Body of pancreas (tissue), 4 donors: ENCODE measurements at regions not wholly inside any gene's neighbourhood (a gene's known extent, or its start where the extent isn't known, plus 50 kb on each side); places are given as distances from the start of the nearest gene placed in this dataset.

Experiments used
- ATAC-seq: fragments of 150-250 bp; one replicate; pipeline ENCODE4 v1.9.1; 2016
- DNase-seq, 4 donors: peaks; one replicate each; pipeline ENCODE4 v3.0.0-alpha.2; 2019
- H3K27ac ChIP-seq, 4 donors: fragments of 200-600 bp; sonication (generic); 1 replicate in 3 of 4; 2 replicates in 1 of 4; pipeline versions ENCODE4 v1.5.1 to v1.6.1; 2016 to 2019; ENCODE audit warnings: mild to moderate bottlenecking in 1 of 4, mixed read lengths in 1 of 4, moderate library complexity in 1 of 4
- H3K27me3 ChIP-seq, 2 donors: fragments of 200-600 bp; sonication (generic); one replicate each; pipeline ENCODE4 v1.6.0; 2016; ENCODE audit warnings: mild to moderate bottlenecking in 1 of 2
- H3K36me3 ChIP-seq, 2 donors: fragments of 200-600 bp; sonication (generic); replicated peaks in 1 of 2; 2 replicates each; pipeline ENCODE4 v1.5.1; 2016; ENCODE audit warnings: low read depth in 2 of 2; ENCODE audit not compliant: insufficient read depth in 1 of 2
- H3K4me1 ChIP-seq: fragments of 200-600 bp; sonication (generic); one replicate; pipeline ENCODE4 v1.6.0; 2016
- H3K4me3 ChIP-seq, 2 donors: fragments of 200-600 bp; sonication (generic); 1 replicate in 1 of 2; 2 replicates in 1 of 2; pipeline ENCODE4 v1.5.1; 2016 to 2019
- H3K9me3 ChIP-seq, 3 donors: fragments of 200-600 bp; sonication (generic); 1 replicate in 2 of 3; 2 replicates in 1 of 3; pipeline ENCODE4 v1.5.1; 2016
- POLR2A ChIP-seq, 3 donors: fragments of 450-650 bp; IDR thresholded peaks; one replicate each; pipeline ENCODE4 v1.6.1; 2016; ENCODE audit warnings: antibody characterized with exemption in 3 of 3, mild to moderate bottlenecking in 2 of 3
- WGBS, 2 donors: methylation state at CpG; one replicate each; pipeline ENCODE4 v1.1.5; 2017; 5-methylcytosine and 5-hydroxymethylcytosine counted together
- intact Hi-C: fragments of 100-400 bp; cut with DNase I; formaldehyde crosslinking; loops from one replicate; pipeline ENCODE4 v1.15.1; 2023
- TF ChIP-seq, protein P1 (sequence below), 7 experiments: fragments of 450-650 bp in 4 of 7; fragments of 200-600 bp in 3 of 7; sonication (generic) in 3 of 7; IDR thresholded peaks; one replicate each; pipeline ENCODE4 v1.5.1; 2016 to 2019; ENCODE audit warnings: antibody characterized with exemption in 7 of 7

GRCh38 chr20:22951966-22952365, 83.1 kb upstream of the SSTR4 start:
- no peak for TF ChIP-seq POLR2A (IDR thresholded peaks at IDR 0.05)
- TF ChIP-seq, protein P1, sequence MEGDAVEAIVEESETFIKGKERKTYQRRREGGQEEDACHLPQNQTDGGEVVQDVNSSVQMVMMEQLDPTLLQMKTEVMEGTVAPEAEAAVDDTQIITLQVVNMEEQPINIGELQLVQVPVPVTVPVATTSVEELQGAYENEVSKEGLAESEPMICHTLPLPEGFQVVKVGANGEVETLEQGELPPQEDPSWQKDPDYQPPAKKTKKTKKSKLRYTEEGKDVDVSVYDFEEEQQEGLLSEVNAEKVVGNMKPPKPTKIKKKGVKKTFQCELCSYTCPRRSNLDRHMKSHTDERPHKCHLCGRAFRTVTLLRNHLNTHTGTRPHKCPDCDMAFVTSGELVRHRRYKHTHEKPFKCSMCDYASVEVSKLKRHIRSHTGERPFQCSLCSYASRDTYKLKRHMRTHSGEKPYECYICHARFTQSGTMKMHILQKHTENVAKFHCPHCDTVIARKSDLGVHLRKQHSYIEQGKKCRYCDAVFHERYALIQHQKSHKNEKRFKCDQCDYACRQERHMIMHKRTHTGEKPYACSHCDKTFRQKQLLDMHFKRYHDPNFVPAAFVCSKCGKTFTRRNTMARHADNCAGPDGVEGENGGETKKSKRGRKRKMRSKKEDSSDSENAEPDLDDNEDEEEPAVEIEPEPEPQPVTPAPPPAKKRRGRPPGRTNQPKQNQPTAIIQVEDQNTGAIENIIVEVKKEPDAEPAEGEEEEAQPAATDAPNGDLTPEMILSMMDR (IDR thresholded peaks at IDR 0.05): no peak
- Histone ChIP-seq H3K9me3 (no peaks in the 10 kb centered on the region), H3K27ac (no peak overlapping the region), H3K27me3 (no peaks in the 10 kb centered on the region), H3K4me3 (no peak overlapping the region), H3K36me3 (no peaks in the 10 kb centered on the region), H3K4me1 (no peaks in the 10 kb centered on the region)
- intact Hi-C loops: no loop called here
- DNase-seq (no peak), ATAC-seq (no peak)
- 68 to 71% methylated on average over 1 of the region's 1 CpG for WGBS, 2 donors

GRCh38 chr20:22954661-22955060, 80.5 kb upstream of the SSTR4 start:
- ATAC-seq (no peak), DNase-seq (no peak)
- no peaks in the 10 kb centered on the region for H3K36me3 ChIP-seq
- intact Hi-C loops: no loop called here
- no peaks in the 10 kb centered on the region for H3K9me3 ChIP-seq
- H3K27me3 ChIP-seq: no peaks in the 10 kb centered on the region
- no peaks in the 10 kb centered on the region for H3K4me1 ChIP-seq
- H3K4me3 ChIP-seq: no peak overlapping the region
- WGBS, 2 donors: 64 to 71% methylated on average over 3 of the region's 3 CpGs
- H3K27ac ChIP-seq: no peak overlapping the region
- TF ChIP-seq, protein P1 (IDR thresholded peaks at IDR 0.05): no peak
- no peak for TF ChIP-seq POLR2A (IDR thresholded peaks at IDR 0.05)

DNA sequence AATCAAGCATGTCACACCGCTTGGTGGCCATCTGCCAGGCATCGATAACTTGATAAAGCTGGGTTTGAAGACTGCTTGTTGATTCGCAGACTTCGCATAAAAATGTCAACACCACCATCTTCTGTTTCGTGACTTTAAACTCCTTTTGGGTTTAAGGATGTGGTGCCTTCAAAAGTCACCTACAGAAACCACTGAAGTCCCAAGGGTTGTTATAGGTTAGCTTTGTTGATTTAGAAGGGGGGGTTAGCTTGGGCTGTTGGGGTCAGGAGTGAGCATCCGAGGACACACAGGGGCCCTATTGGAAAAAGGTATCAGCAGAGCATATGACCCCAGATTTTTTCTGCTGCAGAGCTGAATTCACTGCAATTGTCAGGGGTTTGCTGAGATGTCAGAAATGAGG, 76.7 kb upstream of the SSTR4 start:
- no peaks in the 10 kb centered on the region for H3K9me3 ChIP-seq
- H3K27ac ChIP-seq: no peak overlapping the region
- TF ChIP-seq POLR2A (IDR thresholded peaks at IDR 0.05): no peak
- TF ChIP-seq, protein P1 (IDR thresholded peaks at IDR 0.05): no peak
- ATAC-seq (no peak), DNase-seq (no peak)
- no peaks in the 10 kb centered on the region for H3K4me1 ChIP-seq
- WGBS, 2 donors: 55 to 64% methylated on average over 5 to 6 of the region's 6 CpGs
- H3K36me3 ChIP-seq: no peaks in the 10 kb centered on the region
- H3K4me3 ChIP-seq: no peak overlapping the region
- H3K27me3 ChIP-seq: no peaks in the 10 kb centered on the region
- intact Hi-C loops: no loop called here

- DNase-seq (no peak), ATAC-seq (no peak)
- Histone ChIP-seq H3K4me1 (no peaks in the 10 kb centered on the region), H3K27ac (no peak overlapping the region), H3K9me3 (no peaks in the 10 kb centered on the region), H3K27me3 (no peaks in the 10 kb centered on the region), H3K4me3 (no peak overlapping the region), H3K36me3 (no peaks in the 10 kb centered on the region)
- intact Hi-C loops: no loop called here
- WGBS, 2 donors: 26 to 33% methylated on average over 3 of the region's 3 CpGs
- TF ChIP-seq, protein P1 (IDR thresholded peaks at IDR 0.05): no peak
- TF ChIP-seq POLR2A (IDR thresholded peaks at IDR 0.05): no peak
Measured at GRCh38 chr20:22962567-22963439, 72.3 kb upstream of the SSTR4 start.

GRCh38 chr20:22963581-22963980, 71.5 kb upstream of the SSTR4 start:
- intact Hi-C loops: no loop called here
- no peaks in the 10 kb centered on the region for H3K9me3 ChIP-seq
- H3K4me1 ChIP-seq: no peaks in the 10 kb centered on the region
- ATAC-seq (no peak), DNase-seq (no peak)
- H3K27ac ChIP-seq: no peak overlapping the region
- H3K27me3 ChIP-seq: no peaks in the 10 kb centered on the region
- H3K4me3 ChIP-seq: no peak overlapping the region
- no peaks in the 10 kb centered on the region for H3K36me3 ChIP-seq
- TF ChIP-seq, protein P1 (IDR thresholded peaks at IDR 0.05): no peak
- TF ChIP-seq POLR2A (IDR thresholded peaks at IDR 0.05): no peak
- 35 to 44% methylated on average over 3 of the region's 3 CpGs for WGBS, 2 donors
